Spleen (tissue), 7 donors: ENCODE measurements at regions not wholly inside any gene's neighbourhood (a gene's known extent, or its start where the extent isn't known, plus 50 kb on each side); places are given as distances from the start of the nearest gene placed in this dataset.

ENCODE experiments used
- CTCF ChIP-seq, 11 experiments: fragments of 200-600 bp in 7 of 11; fragments of 450-650 bp in 4 of 11; sonication (generic) in 4 of 11; IDR thresholded peaks in 8 of 11; conservative IDR thresholded peaks in 3 of 11; 1 replicate in 7 of 11; 2 replicates in 4 of 11; pipeline versions ENCODE4 v1.4.0 to v1.8.0; 2016 to 2021; ENCODE audit warnings: antibody characterized with exemption in 11 of 11, inconsistent platforms in 4 of 11, mild to moderate bottlenecking in 1 of 11
- POLR2A ChIP-seq, 3 donors: fragments of 450-650 bp; IDR thresholded peaks; one replicate each; pipeline ENCODE4 v1.5.1; 2017; ENCODE audit warnings: antibody characterized with exemption in 3 of 3, mild to moderate bottlenecking in 1 of 3
- donor health status: DM: no; HTN: no; CAD: no; lungs with moderate emphysema.
- donor health status: DM: no; HTN: no; CAD: no.
- donor health status: DM: no; HTN: no; CAD: no.

GRCh38 chr9:115855458-115856133 is 298.0 kb upstream of the PAPPA start:
- TF ChIP-seq POLR2A (IDR thresholded peaks at IDR 0.05) = no peak
- no peak for TF ChIP-seq CTCF (IDR thresholded peaks at IDR 0.05 in 8 of 11, conservative IDR thresholded peaks at IDR 0.05 in 3 of 11)
